H1 (cell line): ENCODE measurements at regions not wholly inside any gene's neighbourhood (a gene's known extent, or its start where the extent isn't known, plus 50 kb on each side); places are given as distances from the start of the nearest gene placed in this dataset.

Experiments used
- CTCF ChIA-PET: fragments of 300-600 bp; sonication (Branson Sonifier 250); formaldehyde crosslinking; loops from one replicate; lab custom pipeline; 2021; ENCODE audit not compliant: partially characterized antibody; lab: Charles Lee
- POLR2A ChIA-PET: fragments of 300-600 bp; sonication (Branson Sonifier 250); formaldehyde crosslinking; loops from one replicate; lab custom pipeline; 2021; ENCODE audit warnings: inconsistent platforms; ENCODE audit not compliant: partially characterized antibody; lab: Charles Lee
- DNase-seq, 2 experiments: peaks; one replicate each; pipeline versions ENCODE4 v3.0.0 to v3.0.0-alpha.2; 2010 to 2022; ENCODE audit warnings: low spot score in 2 of 2, low read depth in 1 of 2, mixed read lengths in 1 of 2
- FAIRE-seq: peaks from 2 replicates; lab custom pipeline; 2011; peaks lifted over from hg19 to GRCh38; lab: Jason Lieb, UNC
- H2AFZ ChIP-seq: 2 replicates; pipeline ENCODE4 v1.8.1; 2012; ENCODE audit warnings: low read length, inconsistent platforms
- H2AK5ac ChIP-seq: 2 replicates; pipeline ENCODE4 v1.6.1; 2013; ENCODE audit warnings: low read depth, low read length
- H2BK120ac ChIP-seq: replicated peaks from 2 replicates; pipeline ENCODE3; 2013; ENCODE audit warnings: low read depth, low read length, inconsistent platforms
- H2BK12ac ChIP-seq: 2 replicates; pipeline ENCODE4 v1.6.1; 2013; ENCODE audit warnings: low read depth, low read length
- H2BK15ac ChIP-seq: 2 replicates; pipeline ENCODE4 v1.6.1; 2013; ENCODE audit warnings: low read length
- H2BK20ac ChIP-seq: 2 replicates; pipeline ENCODE4 v1.6.1; 2013; ENCODE audit warnings: low read length
- H2BK5ac ChIP-seq: 2 replicates; pipeline ENCODE4 v1.6.1; 2013; ENCODE audit warnings: low read depth, low read length
- H3K14ac ChIP-seq: 2 replicates; pipeline ENCODE4 v1.6.1; 2013; ENCODE audit warnings: inconsistent platforms; ENCODE audit not compliant: insufficient read length
- H3K18ac ChIP-seq: 2 replicates; pipeline ENCODE4 v1.6.1; 2013; ENCODE audit warnings: low read length; ENCODE audit errors: extremely low read depth
- H3K23ac ChIP-seq: 2 replicates; pipeline ENCODE4 v1.6.1; 2013; ENCODE audit warnings: inconsistent platforms; ENCODE audit not compliant: insufficient read length
- H3K23me2 ChIP-seq: 2 replicates; pipeline ENCODE4 v1.6.1; 2013; ENCODE audit warnings: low read depth, low read length
- H3K27ac ChIP-seq: 2 replicates; pipeline ENCODE4 v1.6.1; 2011; ENCODE audit warnings: low read depth, low read length, inconsistent platforms
- H3K27me3 ChIP-seq, 4 experiments: replicated peaks in 1 of 4; 1 replicate in 1 of 4; 2 replicates in 3 of 4; pipeline versions ENCODE4 v1.6.1 to v1.8.1; 2011 to 2013; ENCODE audit warnings: low read length in 3 of 4, mild to moderate bottlenecking in 3 of 4, inconsistent platforms in 2 of 4, mixed read lengths in 2 of 4, moderate library complexity in 1 of 4; ENCODE audit not compliant: control insufficient read depth in 3 of 4, insufficient read depth in 3 of 4; ENCODE audit errors: extremely low read depth in 1 of 4
- H3K36me3 ChIP-seq, 4 experiments: 2 replicates each; pipeline versions ENCODE4 v1.6.1 to v1.8.1; 2011 to 2013; ENCODE audit warnings: mild to moderate bottlenecking in 4 of 4, low read length in 3 of 4, moderate library complexity in 2 of 4, control low read depth in 1 of 4, inconsistent platforms in 1 of 4; ENCODE audit not compliant: insufficient read depth in 4 of 4, control insufficient read depth in 2 of 4
- H3K4ac ChIP-seq: replicated peaks from 2 replicates; pipeline ENCODE3; 2013; ENCODE audit warnings: low read length, low read depth, mixed read lengths, inconsistent platforms; ENCODE audit not compliant: insufficient read length
- H3K4me1 ChIP-seq, 4 experiments: replicated peaks in 1 of 4; 1 replicate in 1 of 4; 2 replicates in 3 of 4; pipeline versions ENCODE4 v1.6.1 to v1.8.1; 2011 to 2013; ENCODE audit warnings: low read length in 3 of 4, inconsistent platforms in 2 of 4, mixed read lengths in 1 of 4; ENCODE audit not compliant: insufficient read depth in 4 of 4, control insufficient read depth in 3 of 4
- H3K4me2 ChIP-seq, 2 experiments: 2 replicates each; pipeline versions ENCODE4 v1.6.1 to v1.8.1; 2011 to 2013; ENCODE audit warnings: low read depth in 2 of 2, low read length in 2 of 2, control low read depth in 1 of 2, inconsistent platforms in 1 of 2, mild to moderate bottlenecking in 1 of 2; ENCODE audit not compliant: insufficient read depth in 1 of 2
- H3K4me3 ChIP-seq, 4 experiments: fragments of 200-600, 300-600 bp in 1 of 4; sonication (generic), shearing (Covaris generic), sonication (Bioruptor Twin) in 1 of 4; 2 replicates each; pipeline versions ENCODE4 v1.5.1 to v1.8.1; 2011 to 2016; ENCODE audit warnings: low read length in 4 of 4, low read depth in 3 of 4, control low read depth in 2 of 4, inconsistent platforms in 2 of 4, mild to moderate bottlenecking in 2 of 4, mixed read lengths in 1 of 4, moderate library complexity in 1 of 4; ENCODE audit not compliant: insufficient read depth in 2 of 4; ENCODE audit errors: extremely low read depth in 1 of 4
- H3K56ac ChIP-seq: replicated peaks from 2 replicates; pipeline ENCODE3; 2013; ENCODE audit warnings: low read depth, mild to moderate bottlenecking, mixed read lengths, low read length, inconsistent platforms; ENCODE audit not compliant: insufficient read length
- H3K79me1 ChIP-seq: 2 replicates; pipeline ENCODE4 v1.6.1; 2013; ENCODE audit warnings: low read depth, low read length, control low read depth
- H3K79me2 ChIP-seq, 2 experiments: 2 replicates each; pipeline versions ENCODE4 v1.6.1 to v1.8.1; 2012 to 2013; ENCODE audit warnings: low read length in 2 of 2, mild to moderate bottlenecking in 2 of 2, inconsistent platforms in 1 of 2; ENCODE audit not compliant: insufficient read depth in 2 of 2, control insufficient read depth in 1 of 2
- H3K9ac ChIP-seq, 4 experiments: replicated peaks in 1 of 4; 1 replicate in 1 of 4; 2 replicates in 3 of 4; pipeline versions ENCODE4 v1.6.1 to v1.8.1; 2011 to 2013; ENCODE audit warnings: low read depth in 3 of 4, low read length in 3 of 4, control low read depth in 2 of 4, mild to moderate bottlenecking in 2 of 4, moderate library complexity in 2 of 4, inconsistent platforms in 1 of 4; ENCODE audit errors: extremely low read depth in 1 of 4
- H3K9me3 ChIP-seq, 2 experiments: 2 replicates each; pipeline versions ENCODE4 v1.6.1 to v1.8.1; 2012 to 2013; ENCODE audit warnings: mild to moderate bottlenecking in 2 of 2, moderate library complexity in 2 of 2, control low read depth in 1 of 2, inconsistent platforms in 1 of 2, low read depth in 1 of 2, low read length in 1 of 2, mixed read lengths in 1 of 2; ENCODE audit not compliant: insufficient read depth in 2 of 2
- H4K20me1 ChIP-seq, 2 experiments: replicated peaks in 1 of 2; 2 replicates each; pipeline versions ENCODE3 to v1.8.1; 2011 to 2013; ENCODE audit warnings: inconsistent platforms in 2 of 2, low read length in 2 of 2, mild to moderate bottlenecking in 1 of 2; ENCODE audit not compliant: insufficient read depth in 2 of 2, control insufficient read depth in 1 of 2
- H4K5ac ChIP-seq: 2 replicates; pipeline ENCODE4 v1.6.1; 2013; ENCODE audit warnings: low read length, low read depth, mixed read lengths, inconsistent platforms; ENCODE audit not compliant: insufficient read length
- H4K8ac ChIP-seq: 2 replicates; pipeline ENCODE4 v1.8.0; 2013; ENCODE audit warnings: mild to moderate bottlenecking, moderate library complexity, low read length, inconsistent platforms; ENCODE audit not compliant: insufficient read depth; ENCODE audit errors: extremely low read depth
- H4K91ac ChIP-seq: replicated peaks from 2 replicates; pipeline ENCODE3; 2013; ENCODE audit warnings: low read length, mixed read lengths, inconsistent platforms; ENCODE audit not compliant: insufficient read length
- CBX8 ChIP-seq: fragments of 300-800, 300-1000 bp; sonication (generic); IDR thresholded peaks from 2 replicates; pipeline ENCODE4 v1.7.1; 2016; ENCODE audit warnings: low read depth, low read length, borderline replicate concordance
- MAFK ChIP-seq: IDR thresholded peaks from 2 replicates; pipeline ENCODE4 v1.6.1; 2012; ENCODE audit warnings: low read depth, mild to moderate bottlenecking, improper control_type of control experiment, low read length
- POLR2AphosphoS5 ChIP-seq: IDR thresholded peaks from 2 replicates; pipeline ENCODE4 v1.6.1; 2011; ENCODE audit warnings: low read depth, low read length
- SP1 ChIP-seq: IDR thresholded peaks from 2 replicates; pipeline ENCODE4 v1.6.1; 2011; ENCODE audit warnings: low read depth, low read length
- SP2 ChIP-seq: IDR thresholded peaks from 2 replicates; pipeline ENCODE4 v1.6.1; 2012; ENCODE audit warnings: mild to moderate bottlenecking, low read length, inconsistent platforms
- SP4 ChIP-seq: IDR thresholded peaks from 2 replicates; pipeline ENCODE4 v1.6.1; 2012; ENCODE audit warnings: low read length, inconsistent platforms
- WGBS, 2 experiments: shearing (Covaris generic) in 1 of 2; methylation state at CpG; one replicate each; pipeline versions ENCODE4 v1.1.6 to v1.1.7; 2013 to 2015; ENCODE audit warnings: low lambda C conversion rate in 2 of 2, mixed read lengths in 2 of 2, inconsistent platforms in 1 of 2, low coverage in 1 of 2, missing lambda C conversion rate in 1 of 2; ENCODE audit not compliant: insufficient replicate concordance in 2 of 2, insufficient coverage in 1 of 2, insufficient read length in 1 of 2; ENCODE audit errors: extremely low coverage in 1 of 2, missing lambda C conversion rate in 1 of 2; 5-methylcytosine and 5-hydroxymethylcytosine counted together

DNA sequence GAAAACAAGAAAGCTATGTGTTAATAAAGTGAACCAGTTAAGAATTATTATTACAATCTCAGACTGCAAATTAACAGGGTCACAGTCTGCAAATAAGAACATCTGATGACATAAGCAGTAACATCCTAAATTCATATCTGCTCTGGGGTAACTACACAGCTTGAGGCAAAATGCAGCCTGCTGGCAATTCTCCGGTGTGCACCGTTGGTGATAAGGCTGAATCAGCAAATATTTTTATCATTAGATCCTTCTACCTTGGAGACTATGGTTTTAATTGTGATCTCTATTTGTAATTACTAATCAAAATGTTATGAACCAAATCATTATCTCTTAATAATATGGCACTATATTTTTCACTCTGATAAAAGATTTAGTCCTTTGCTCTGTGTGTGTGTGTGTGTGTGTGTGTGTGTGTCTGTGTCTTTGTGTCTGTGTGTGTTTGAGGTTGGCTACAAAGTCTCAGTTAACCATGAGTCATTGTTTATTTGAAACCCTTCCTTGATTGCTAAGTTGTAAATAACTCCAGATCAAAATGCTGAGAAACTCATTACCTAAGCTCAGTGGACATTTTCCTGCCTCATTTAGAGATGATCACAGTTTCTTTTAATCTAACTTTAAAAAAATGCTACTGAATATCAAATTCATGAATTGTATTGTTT is 442.6 kb downstream of the GXYLT1 start:
- Histone ChIP-seq H4K91ac (no peak overlapping the region), H2AFZ (no peak overlapping the region), H3K27ac (no peak overlapping the region), H4K20me1 (no peaks in the 10 kb centered on the region), H3K79me2 (no peaks in the 10 kb centered on the region), H2BK5ac (no peak overlapping the region), H2BK15ac (no peak overlapping the region), H3K9ac (no peak overlapping the region), H4K8ac (no peak overlapping the region), H3K14ac (no peak overlapping the region), H3K27me3 (no peaks in the 10 kb centered on the region), H3K4me3 (no peak overlapping the region), H2BK120ac (no peak overlapping the region), H3K79me1 (no peaks in the 10 kb centered on the region), H3K4me2 (no peak overlapping the region), H4K5ac (no peak overlapping the region), H3K23ac (no peak overlapping the region), H3K56ac (no peak overlapping the region), H3K36me3 (no peaks in the 10 kb centered on the region), H2BK20ac (no peak overlapping the region), H2BK12ac (no peak overlapping the region), H3K18ac (no peak overlapping the region), H3K4ac (no peak overlapping the region), H3K9me3 (no peaks in the 10 kb centered on the region), H2AK5ac (no peak overlapping the region), H3K23me2 (no peaks in the 10 kb centered on the region), H3K4me1 (no peaks in the 10 kb centered on the region)
- no peak for FAIRE-seq
- 100% methylated on average over 2 of the region's 2 CpGs; no CpG with 5 or more reads in 1 of the 2 experiments for WGBS, 2 experiments
- no peak for DNase-seq
- CTCF ChIA-PET: interaction anchor here (1.0 to 1.2 kb wide), 3 partner anchors 13 to 58 kb away, joined by 3 read pairs; no protein-coding TSS in a partner anchor
- no peak for TF ChIP-seq POLR2AphosphoS5
- TF ChIP-seq CBX8: no peak
- no peak for TF ChIP-seq SP2
- no peak for TF ChIP-seq SP4
- TF ChIP-seq MAFK: peak; percentile 59; the same call in 1 of the 2 replicates
- TF ChIP-seq SP1: no peak
- POLR2A ChIA-PET: no interaction called here
